ENCODE measurements at regions not wholly inside any gene's neighbourhood (a gene's known extent, or its start where the extent isn't known, plus 50 kb on each side); places are given as distances from the start of the nearest gene placed in this dataset.
"Not testable (repeated sequence)": the region's sequence is repeated elsewhere in the genome, so short reads cannot be mapped to it uniquely, and the experiment has no call there.

DNA sequence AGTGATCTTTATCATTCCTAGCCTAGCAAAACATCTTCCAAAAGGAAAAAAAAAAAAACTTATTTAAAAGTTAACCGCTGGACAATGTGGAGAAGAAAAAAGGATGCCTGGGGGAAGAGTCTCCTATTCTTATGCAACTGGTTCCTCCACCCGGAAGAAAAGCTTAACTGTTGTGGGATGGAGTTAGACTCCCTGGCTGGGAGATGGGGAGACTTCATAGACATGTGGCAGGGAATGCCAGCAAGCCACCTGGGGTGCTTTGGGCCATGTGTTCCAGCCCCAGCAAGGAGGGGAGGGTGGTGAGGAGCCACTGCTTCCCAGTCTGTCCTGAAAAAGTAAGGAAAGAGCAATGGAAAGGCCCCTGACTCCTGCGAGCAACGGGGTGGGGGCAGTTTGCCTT is 119.4 kb upstream of the SPIN4 start:
- no peak for DNase-seq (ENCODE audit: low spot score)

GRCh38 chrX:63466690-63467089 is 115.6 kb upstream of the SPIN4 start:
- no peak for DNase-seq (ENCODE audit: low spot score)

DNA sequence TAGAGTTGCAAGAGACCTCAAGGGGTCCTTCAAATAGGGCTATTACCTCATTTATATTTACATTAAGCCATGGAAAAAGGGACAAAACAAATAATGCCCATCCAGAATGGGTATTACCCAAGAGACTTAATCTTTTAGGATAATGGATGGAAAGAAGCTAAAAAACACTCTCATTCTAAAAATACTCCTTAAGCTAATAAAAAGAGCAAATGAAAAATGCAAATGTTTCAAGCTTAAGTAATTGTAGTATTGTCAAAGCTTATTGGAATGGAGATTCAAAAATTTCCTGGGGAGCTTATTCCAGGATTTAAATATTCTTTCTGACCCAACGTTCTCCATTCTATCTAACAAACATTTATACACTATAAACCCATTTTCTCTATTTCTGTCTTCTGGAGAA is 107.8 kb upstream of the SPIN4 start:
- DNase-seq (ENCODE audit: low spot score), result no peak

DNA sequence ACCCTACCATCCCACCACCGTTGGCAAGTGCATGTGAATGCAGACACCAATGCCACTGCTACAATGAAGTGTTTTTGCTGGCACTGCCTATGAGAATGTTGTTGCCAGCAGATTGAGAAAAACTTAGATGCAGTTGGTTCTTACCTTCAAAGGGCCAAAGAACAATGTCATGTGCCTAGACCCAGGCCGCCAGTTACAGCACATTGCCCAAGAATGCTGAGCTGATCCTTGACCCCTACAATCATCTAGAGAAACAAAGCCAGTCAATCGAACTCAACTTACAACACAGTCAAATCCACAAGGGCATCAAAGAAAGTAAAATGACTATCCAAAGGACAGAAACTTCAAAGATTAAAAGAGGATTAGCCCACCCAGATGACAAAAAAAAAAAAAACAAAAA is 102.4 kb upstream of the SPIN4 start:
- no peak for DNase-seq (ENCODE audit: low spot score)

DNA sequence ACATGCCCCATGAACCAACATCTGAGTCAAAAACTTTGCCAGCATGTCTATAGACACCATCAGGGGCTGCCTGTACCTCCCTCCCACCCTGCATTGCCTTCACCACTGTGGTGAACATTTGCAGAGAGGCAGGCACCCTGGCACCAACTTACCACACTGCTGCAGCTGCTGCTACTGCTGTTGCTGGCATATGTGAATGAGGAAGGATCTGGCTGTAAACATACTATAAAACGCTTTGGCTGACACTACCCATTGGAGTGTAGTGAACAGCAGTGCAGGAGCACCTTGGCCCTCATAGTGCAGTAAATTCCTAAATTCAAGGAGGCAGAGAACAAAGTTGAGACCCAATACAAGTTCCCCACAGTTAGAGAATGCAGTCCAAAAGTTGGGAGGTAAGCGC is 90.6 kb upstream of the SPIN4 start:
- DNase-seq (ENCODE audit: low spot score), result no peak

- DNase-seq (ENCODE audit: low spot score), result no peak
These were observed 88.4 kb upstream of the SPIN4 start for GRCh38 chrX:63439580-63439979.

- DNase-seq (ENCODE audit: low spot score), result no peak
These were observed 85.7 kb upstream of the SPIN4 start for GRCh38 chrX:63436865-63437264.

DNA sequence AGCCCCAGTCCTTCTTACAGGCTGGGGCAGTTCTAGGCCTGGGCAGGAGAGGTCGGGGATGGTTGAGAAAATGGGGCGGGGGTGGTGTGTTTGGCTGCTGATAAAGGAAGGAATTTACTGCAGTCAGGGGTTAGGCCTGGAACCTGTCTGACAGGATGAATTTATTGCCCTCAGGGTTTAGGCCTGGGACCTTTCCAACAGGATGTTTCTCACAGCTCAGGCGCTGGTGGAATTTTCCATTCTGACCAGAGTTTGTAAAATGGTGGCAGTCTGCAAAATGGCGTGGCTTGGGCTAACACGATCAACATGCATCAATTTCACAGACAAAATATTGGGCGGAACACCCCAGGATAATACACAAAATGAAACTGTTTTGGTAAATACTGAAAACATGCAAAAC is 83.5 kb upstream of the SPIN4 start:
- DNase-seq (ENCODE audit: low spot score), result no peak

- no peak for DNase-seq (ENCODE audit: low spot score)
These were observed 83.1 kb upstream of the SPIN4 start for GRCh38 chrX:63434206-63434605.

- DNase-seq (ENCODE audit: low spot score), result no peak
These were observed 78.9 kb upstream of the SPIN4 start for GRCh38 chrX:63430026-63430425.

GRCh38 chrX:63428348-63428747 is 77.2 kb upstream of the SPIN4 start:
- no peak for DNase-seq (ENCODE audit: low spot score)

GRCh38 chrX:63426519-63426918 is 75.4 kb upstream of the SPIN4 start:
- DNase-seq (ENCODE audit: low spot score), result no peak

- DNase-seq (ENCODE audit: low spot score), result no peak
These were observed 72.9 kb upstream of the SPIN4 start for GRCh38 chrX:63424063-63424462.

DNA sequence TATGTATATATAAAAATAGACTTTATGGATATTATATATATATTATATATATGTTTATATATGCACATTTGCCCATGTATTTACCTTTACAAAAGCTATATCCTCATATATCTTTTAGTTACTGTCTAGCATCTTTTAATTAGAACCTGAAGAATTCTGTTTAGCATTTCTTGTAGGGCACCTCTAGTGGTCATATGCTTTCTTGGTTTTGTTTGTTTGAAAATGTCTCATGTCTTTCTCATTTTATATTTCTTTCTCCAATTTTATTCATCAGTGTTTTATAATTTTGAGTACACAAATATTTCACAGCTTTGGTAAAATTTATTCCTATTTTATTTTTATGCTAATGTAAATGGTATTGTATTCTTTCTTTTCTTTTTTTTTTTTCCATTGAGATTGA is 70.3 kb upstream of the SPIN4 start:
- no peak for DNase-seq (ENCODE audit: low spot score)

DNA sequence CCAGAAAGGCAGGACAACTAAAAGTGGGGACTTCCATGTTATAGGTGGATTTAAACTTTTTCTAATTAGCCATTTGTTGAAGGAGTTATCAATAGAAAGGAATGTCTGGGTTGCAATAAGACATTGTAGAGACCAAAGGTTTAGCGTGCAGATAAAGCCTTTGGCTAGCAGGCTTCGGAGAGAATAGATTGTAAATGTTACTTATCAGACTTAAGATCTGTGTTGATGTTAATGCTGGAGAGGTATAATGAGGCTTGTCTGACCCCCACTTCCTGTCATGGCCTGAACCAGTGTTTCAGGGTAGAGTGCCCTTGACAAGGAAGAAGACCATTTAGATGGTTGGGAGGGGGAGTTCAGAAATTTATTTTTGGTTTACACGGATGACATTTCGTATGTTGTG is 67.1 kb upstream of the SPIN4 start:
- no peak for DNase-seq (ENCODE audit: low spot score)

GRCh38 chrX:63417649-63418048 is 66.5 kb upstream of the SPIN4 start:
- no peak for DNase-seq (ENCODE audit: low spot score)

GRCh38 chrX:63409934-63410333 is 58.8 kb upstream of the SPIN4 start:
- not testable (repeated sequence) for DNase-seq (ENCODE audit: low spot score)

DNA sequence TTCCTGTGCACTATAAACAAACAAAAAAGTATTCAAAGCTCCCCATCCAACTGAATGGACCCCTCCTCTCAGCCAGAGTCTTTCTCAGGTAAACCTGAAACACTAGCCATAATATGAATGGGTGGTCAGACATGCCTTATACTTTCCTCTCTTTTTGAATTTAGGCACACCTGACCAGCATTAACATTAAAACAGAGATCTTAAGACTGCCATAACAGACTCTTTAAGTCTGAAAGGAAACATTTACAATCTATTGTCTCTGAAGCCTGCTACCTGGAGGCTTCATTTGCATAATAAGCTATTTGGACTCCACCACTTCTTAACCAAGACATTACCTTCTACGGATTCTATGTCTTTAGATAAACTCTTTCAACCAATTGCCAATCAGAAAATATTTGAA is 56.9 kb upstream of the SPIN4 start:
- DNase-seq (ENCODE audit: low spot score), result no peak

DNA sequence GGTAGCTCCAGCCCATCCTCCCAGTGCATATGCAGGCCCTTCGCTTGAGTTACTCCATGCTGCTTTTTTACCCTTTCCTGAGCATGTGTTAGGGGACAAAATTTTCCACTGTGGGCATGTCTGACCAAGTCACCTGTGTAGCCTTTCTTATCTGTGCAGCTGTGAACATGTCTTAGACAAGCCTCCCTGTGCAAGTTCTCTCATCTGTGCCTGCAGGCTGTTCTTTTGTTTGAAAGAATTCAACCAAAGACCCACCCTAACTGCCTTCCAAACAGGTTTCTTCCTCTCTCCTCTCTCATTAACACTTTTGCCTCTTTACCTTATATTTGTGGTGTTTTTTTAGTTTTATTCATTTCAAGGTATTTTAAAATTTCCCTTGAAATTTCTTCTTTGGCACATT is 53.2 kb upstream of the SPIN4 start:
- no peak for DNase-seq (ENCODE audit: low spot score)

DNA sequence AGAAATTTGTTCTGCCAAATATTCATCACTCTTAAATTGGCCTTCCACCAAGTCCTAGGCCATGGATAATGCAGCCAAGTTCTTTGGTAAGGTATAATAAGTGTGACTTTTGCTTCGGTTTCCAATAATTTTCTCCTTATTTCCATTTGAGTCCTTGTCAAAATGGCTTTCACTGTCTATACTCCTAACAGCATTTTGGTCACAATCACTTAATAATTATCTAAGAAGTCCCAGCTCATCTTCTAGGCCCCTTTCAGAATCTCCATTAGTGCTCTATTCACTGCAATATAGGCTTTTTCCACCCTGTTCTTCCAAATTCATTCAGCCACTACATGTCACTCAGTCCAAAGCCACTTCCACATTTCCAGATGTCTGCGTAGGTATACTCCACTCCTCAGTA is 51.0 kb upstream of the SPIN4 start:
- DNase-seq (ENCODE audit: low spot score), result no peak

Measured in ureter (tissue), 1 donor.